Osteoblast (primary cell): ENCODE measurements at regions not wholly inside any gene's neighbourhood (a gene's known extent, or its start where the extent isn't known, plus 50 kb on each side); places are given as distances from the start of the nearest gene placed in this dataset.
A peak's percentile ranks its signal among the peaks of the same experiment; 100 is the strongest.

ENCODE experiments used
- DNase-seq: peaks from one replicate; pipeline ENCODE4 v3.0.0; 2011; ENCODE audit warnings: low spot score, mixed read lengths; ENCODE audit not compliant: insufficient read length; ENCODE audit errors: missing footprints
- H2AFZ ChIP-seq: 2 replicates; pipeline ENCODE4 v1.6.0; 2011; ENCODE audit warnings: mild to moderate bottlenecking, low read length
- H3K27ac ChIP-seq: 2 replicates; pipeline ENCODE4 v1.5.1; 2011; ENCODE audit warnings: mild to moderate bottlenecking, low read depth, low read length, moderate library complexity
- H3K27me3 ChIP-seq: 2 replicates; pipeline ENCODE4 v1.6.0; 2012; ENCODE audit warnings: mild to moderate bottlenecking, control low read depth, inconsistent platforms, low read length, moderate library complexity; ENCODE audit not compliant: insufficient read depth
- H3K36me3 ChIP-seq: 2 replicates; pipeline ENCODE4 v1.5.1; 2011; ENCODE audit warnings: mild to moderate bottlenecking, low read length, control low read depth, moderate library complexity; ENCODE audit not compliant: insufficient read depth
- H3K4me1 ChIP-seq: 2 replicates; pipeline ENCODE4 v1.5.1; 2011; ENCODE audit warnings: mild to moderate bottlenecking, low read length, control low read depth, moderate library complexity; ENCODE audit not compliant: insufficient read depth
- H3K4me2 ChIP-seq: 2 replicates; pipeline ENCODE4 v1.6.0; 2011; ENCODE audit warnings: mild to moderate bottlenecking, low read length; ENCODE audit not compliant: insufficient read depth
- H3K4me3 ChIP-seq: fragments of 200-600 bp; sonication (generic); 3 replicates; pipeline ENCODE4 v1.5.1; 2012; ENCODE audit warnings: mild to moderate bottlenecking, low read length, inconsistent platforms; ENCODE audit not compliant: insufficient read depth
- H3K79me2 ChIP-seq: 2 replicates; pipeline ENCODE4 v1.6.0; 2012; ENCODE audit warnings: mild to moderate bottlenecking, low read length, control low read depth, inconsistent platforms; ENCODE audit not compliant: insufficient read depth
- H3K9me3 ChIP-seq: 2 replicates; pipeline ENCODE4 v1.5.1; 2011; ENCODE audit warnings: low read depth, low read length, control low read depth
- H4K20me1 ChIP-seq: 2 replicates; pipeline ENCODE4 v1.6.0; 2012; ENCODE audit warnings: mild to moderate bottlenecking, low read length, control low read depth; ENCODE audit not compliant: insufficient read depth
- TF ChIP-seq, protein P1 (sequence below): IDR thresholded peaks from 2 replicates; pipeline ENCODE4 v1.5.1; 2011; ENCODE audit warnings: mild to moderate bottlenecking, low read depth, low read length, moderate library complexity; ENCODE audit errors: extremely low read depth

DNA sequence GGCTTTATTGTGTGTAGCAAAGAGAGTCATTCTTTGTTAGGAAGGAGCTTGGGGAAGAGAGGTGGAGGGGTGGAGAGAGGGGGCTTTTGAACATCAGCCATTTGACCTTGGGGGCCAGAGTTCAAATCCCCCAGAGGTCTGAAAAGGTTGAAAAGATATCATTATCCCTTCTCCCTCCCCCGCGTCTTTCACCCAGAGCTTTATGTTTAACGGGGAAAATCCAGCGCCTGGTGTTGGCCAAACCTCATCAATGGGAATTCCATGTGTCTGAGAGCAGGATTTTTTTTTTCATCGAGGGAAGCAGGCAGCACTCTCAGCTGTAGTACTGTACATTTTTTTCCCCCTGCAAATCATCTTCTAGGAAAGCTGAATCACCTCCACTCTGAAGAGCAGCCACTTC is 122.4 kb upstream of the HSD17B12 start:
- Histone ChIP-seq H3K9me3 (no peaks in the 10 kb centered on the region), H3K79me2 (no peaks in the 10 kb centered on the region), H3K27me3 (peaks cover 82% of the 10 kb centered on the region), H4K20me1 (no peaks in the 10 kb centered on the region), H2AFZ (no peak overlapping the region), H3K4me1 (peaks cover 4% of the 10 kb centered on the region), H3K27ac (no peak overlapping the region), H3K4me3 (no peak overlapping the region), H3K4me2 (no peak overlapping the region), H3K36me3 (no peaks in the 10 kb centered on the region)
- TF ChIP-seq, protein P1, sequence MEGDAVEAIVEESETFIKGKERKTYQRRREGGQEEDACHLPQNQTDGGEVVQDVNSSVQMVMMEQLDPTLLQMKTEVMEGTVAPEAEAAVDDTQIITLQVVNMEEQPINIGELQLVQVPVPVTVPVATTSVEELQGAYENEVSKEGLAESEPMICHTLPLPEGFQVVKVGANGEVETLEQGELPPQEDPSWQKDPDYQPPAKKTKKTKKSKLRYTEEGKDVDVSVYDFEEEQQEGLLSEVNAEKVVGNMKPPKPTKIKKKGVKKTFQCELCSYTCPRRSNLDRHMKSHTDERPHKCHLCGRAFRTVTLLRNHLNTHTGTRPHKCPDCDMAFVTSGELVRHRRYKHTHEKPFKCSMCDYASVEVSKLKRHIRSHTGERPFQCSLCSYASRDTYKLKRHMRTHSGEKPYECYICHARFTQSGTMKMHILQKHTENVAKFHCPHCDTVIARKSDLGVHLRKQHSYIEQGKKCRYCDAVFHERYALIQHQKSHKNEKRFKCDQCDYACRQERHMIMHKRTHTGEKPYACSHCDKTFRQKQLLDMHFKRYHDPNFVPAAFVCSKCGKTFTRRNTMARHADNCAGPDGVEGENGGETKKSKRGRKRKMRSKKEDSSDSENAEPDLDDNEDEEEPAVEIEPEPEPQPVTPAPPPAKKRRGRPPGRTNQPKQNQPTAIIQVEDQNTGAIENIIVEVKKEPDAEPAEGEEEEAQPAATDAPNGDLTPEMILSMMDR = no peak
- no peak for DNase-seq

DNA sequence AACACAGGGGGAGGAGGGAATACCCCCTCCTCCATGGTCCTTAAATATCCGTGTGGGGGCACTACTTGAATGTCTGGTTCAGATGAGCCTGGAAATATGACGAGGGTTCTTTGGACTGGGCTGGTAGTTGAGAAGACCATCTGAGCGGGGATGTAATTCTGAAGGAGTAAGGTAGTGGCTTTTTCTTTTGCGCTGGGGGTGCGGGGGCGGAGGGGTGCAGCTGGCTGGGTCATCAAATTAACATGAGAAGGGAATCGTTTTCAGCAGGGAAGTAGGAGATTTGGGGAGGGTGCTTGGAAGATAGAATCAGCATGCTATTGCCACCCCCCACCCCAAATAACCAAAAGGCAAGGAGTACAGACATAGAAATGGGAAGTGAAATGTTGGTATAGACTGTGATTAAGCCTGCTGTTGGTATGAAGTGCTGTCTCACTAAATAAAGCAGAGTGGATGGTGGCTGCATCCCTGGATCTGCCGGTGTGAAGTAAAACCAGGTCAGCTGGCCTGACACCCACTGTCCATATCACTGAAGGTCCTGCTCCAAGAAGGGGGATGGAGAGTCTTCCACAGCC is 121.9 kb upstream of the HSD17B12 start:
- no peak overlapping the region for H3K27ac ChIP-seq
- H2AFZ ChIP-seq = no peak overlapping the region
- no peaks in the 10 kb centered on the region for H4K20me1 ChIP-seq
- no peak for DNase-seq
- peaks cover 79% of the 10 kb centered on the region for H3K27me3 ChIP-seq
- H3K79me2 ChIP-seq = no peaks in the 10 kb centered on the region
- H3K4me2 ChIP-seq = no peak overlapping the region
- TF ChIP-seq, protein P1 = no peak
- no peaks in the 10 kb centered on the region for H3K36me3 ChIP-seq
- H3K9me3 ChIP-seq = no peaks in the 10 kb centered on the region
- H3K4me1 ChIP-seq = peaks cover 4% of the 10 kb centered on the region
- no peak overlapping the region for H3K4me3 ChIP-seq

DNA sequence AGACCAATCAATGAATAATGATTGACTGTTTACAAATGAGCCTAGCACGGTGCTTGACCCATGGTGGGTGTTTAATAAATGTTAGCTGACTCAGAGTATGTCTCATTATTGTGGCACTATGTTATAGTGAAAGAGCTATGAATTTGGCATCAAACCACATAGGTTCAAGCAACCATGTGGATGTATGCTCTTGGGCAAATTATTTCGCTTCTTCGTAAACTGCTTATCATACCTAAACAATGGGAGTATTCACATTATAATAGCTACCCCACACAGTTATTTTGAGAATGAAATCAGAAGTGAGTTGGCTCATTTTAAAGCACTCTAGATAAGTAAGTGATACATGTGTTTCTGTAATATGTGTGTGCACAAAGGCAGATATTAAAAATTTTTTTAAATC is 118.7 kb upstream of the HSD17B12 start:
- no peaks in the 10 kb centered on the region for H4K20me1 ChIP-seq
- H3K27me3 ChIP-seq = peaks cover 63% of the 10 kb centered on the region
- no peak overlapping the region for H3K4me3 ChIP-seq
- TF ChIP-seq, protein P1 = no peak
- peaks cover 4% of the 10 kb centered on the region for H3K4me1 ChIP-seq
- no peaks in the 10 kb centered on the region for H3K9me3 ChIP-seq
- H2AFZ ChIP-seq = no peak overlapping the region
- DNase-seq = no peak
- no peak overlapping the region for H3K4me2 ChIP-seq
- no peak overlapping the region for H3K27ac ChIP-seq
- no peaks in the 10 kb centered on the region for H3K36me3 ChIP-seq
- no peaks in the 10 kb centered on the region for H3K79me2 ChIP-seq

DNA sequence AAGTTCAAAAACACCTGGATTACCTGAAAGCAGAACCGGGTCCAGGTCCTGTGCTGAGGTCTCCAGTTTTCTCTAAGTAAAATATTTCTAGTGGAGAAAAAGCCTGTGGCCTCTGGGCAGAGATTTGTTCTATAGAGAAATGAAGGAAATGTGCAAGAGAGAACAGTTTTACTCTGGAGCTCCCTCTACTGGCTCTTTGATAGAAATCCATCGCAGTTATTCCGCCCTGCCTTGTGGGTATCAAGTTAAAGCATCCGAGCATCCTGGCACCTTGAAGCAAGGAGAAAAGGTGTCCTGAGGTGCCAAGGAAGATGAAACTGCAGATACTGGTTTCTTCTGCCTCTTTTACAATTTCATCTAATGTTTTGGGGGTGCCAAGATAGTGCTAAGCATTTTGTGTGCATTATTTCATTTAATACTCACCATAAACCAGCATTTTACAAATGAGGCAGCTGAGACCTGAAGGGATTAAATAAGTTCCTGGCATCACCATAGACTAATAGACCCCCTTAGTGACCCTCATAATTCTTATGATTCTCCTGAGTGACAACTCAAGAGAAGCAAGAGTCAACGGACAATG is 113.1 kb upstream of the HSD17B12 start:
- TF ChIP-seq, protein P1 = peak; percentile 85
- no peak overlapping the region for H2AFZ ChIP-seq
- H3K4me3 ChIP-seq = no peak overlapping the region
- no peaks in the 10 kb centered on the region for H3K9me3 ChIP-seq
- H4K20me1 ChIP-seq = no peaks in the 10 kb centered on the region
- H3K27me3 ChIP-seq = peaks cover 50% of the 10 kb centered on the region
- no peak overlapping the region for H3K4me2 ChIP-seq
- H3K27ac ChIP-seq = no peak overlapping the region
- H3K4me1 ChIP-seq = no peaks in the 10 kb centered on the region
- H3K79me2 ChIP-seq = no peaks in the 10 kb centered on the region
- H3K36me3 ChIP-seq = no peaks in the 10 kb centered on the region
- DNase-seq = peak; percentile 92
